Breast epithelium (tissue), 4 donors: ENCODE measurements at regions not wholly inside any gene's neighbourhood (a gene's known extent, or its start where the extent isn't known, plus 50 kb on each side); places are given as distances from the start of the nearest gene placed in this dataset.

Experiments used
- DNase-seq, 2 donors: peaks; one replicate each; pipeline ENCODE4 v3.0.0-alpha.2; 2019; ENCODE audit warnings: low spot score in 2 of 2
- H3K27ac ChIP-seq, 2 donors: fragments of 200-600 bp; sonication (generic) in 1 of 2; one replicate each; pipeline ENCODE4 v1.5.1; 2016 to 2019; ENCODE audit warnings: mild to moderate bottlenecking in 1 of 2
- H3K27me3 ChIP-seq, 2 donors: fragments of 200-600 bp; sonication (generic) in 1 of 2; one replicate each; pipeline versions ENCODE4 v1.5.1 to v1.6.0; 2017 to 2019; ENCODE audit warnings: control low read depth in 1 of 2, mild to moderate bottlenecking in 1 of 2
- H3K36me3 ChIP-seq: fragments of 200-600 bp; one replicate; pipeline ENCODE4 v1.5.1; 2019
- H3K4me1 ChIP-seq, 2 donors: fragments of 200-600 bp; sonication (generic); one replicate each; pipeline ENCODE4 v1.5.1; 2016 to 2019; ENCODE audit warnings: control low read depth in 1 of 2
- H3K4me3 ChIP-seq, 3 donors: fragments of 200-600 bp; sonication (generic); 1 replicate in 2 of 3; 2 replicates in 1 of 3; pipeline ENCODE4 v1.5.1; 2016 to 2019; ENCODE audit warnings: mild to moderate bottlenecking in 3 of 3, moderate library complexity in 2 of 3
- H3K9me3 ChIP-seq, 2 donors: fragments of 200-600 bp; sonication (generic) in 1 of 2; one replicate each; pipeline ENCODE4 v1.5.1; 2016 to 2019; ENCODE audit warnings: control low read depth in 1 of 2
- CTCF ChIP-seq, 3 donors: fragments of 450-650 bp; IDR thresholded peaks; one replicate each; pipeline ENCODE4 v1.5.1; 2016 to 2017; ENCODE audit warnings: antibody characterized with exemption in 3 of 3, mild to moderate bottlenecking in 3 of 3, moderate library complexity in 3 of 3
- POLR2A ChIP-seq: fragments of 450-650 bp; IDR thresholded peaks from one replicate; pipeline ENCODE4 v1.6.1; 2016; ENCODE audit warnings: antibody characterized with exemption, mild to moderate bottlenecking, moderate library complexity
- POLR2AphosphoS5 ChIP-seq, 3 donors: sonication (generic); formaldehyde crosslinking; IDR thresholded peaks; one replicate each; pipeline ENCODE4 v1.6.1; 2017; ENCODE audit warnings: antibody characterized with exemption in 3 of 3
- intact Hi-C: fragments of 100-400 bp; cut with DNase I; formaldehyde crosslinking; loops from one replicate; pipeline ENCODE4 v1.15.1; 2023; ENCODE audit warnings: low total_unique reads

GRCh38 chr2:71889759-71890684, 257.6 kb downstream of the CYP26B1 start:
- H3K36me3 ChIP-seq, result no peaks in the 10 kb centered on the region
- intact Hi-C loops, result no loop called here
- H3K4me1 ChIP-seq, result no peaks in the 10 kb centered on the region
- H3K27me3 ChIP-seq, result no peaks in the 10 kb centered on the region
- H3K9me3 ChIP-seq, result no peaks in the 10 kb centered on the region
- H3K4me3 ChIP-seq, result no peak overlapping the region
- H3K27ac ChIP-seq, result no peak overlapping the region
- DNase-seq, result no peak
- TF ChIP-seq POLR2AphosphoS5 (IDR thresholded peaks at IDR 0.05) (peak in 1 of 3 donors; percentile 75), CTCF (IDR thresholded peaks at IDR 0.05) (no peak)

- TF ChIP-seq POLR2AphosphoS5 (IDR thresholded peaks at IDR 0.05), result no peak
- no peak for TF ChIP-seq CTCF (IDR thresholded peaks at IDR 0.05)
- intact Hi-C loops, result no loop called here
- Histone ChIP-seq H3K4me1 (peaks cover 0 to under 1% of the 10 kb centered on the region in 2 donors), H3K27ac (no peak overlapping the region), H3K27me3 (no peaks in the 10 kb centered on the region), H3K9me3 (no peaks in the 10 kb centered on the region), H3K4me3 (no peak overlapping the region), H3K36me3 (no peaks in the 10 kb centered on the region)
- DNase-seq, result no peak
Observed at GRCh38 chr2:71888751-71889445, 258.8 kb downstream of the CYP26B1 start.

- DNase-seq, result no peak
- Histone ChIP-seq H3K36me3 (no peaks in the 10 kb centered on the region), H3K27ac (no peak overlapping the region), H3K27me3 (no peaks in the 10 kb centered on the region), H3K4me1 (peaks cover 0 to 12% of the 10 kb centered on the region in 2 donors), H3K9me3 (no peaks in the 10 kb centered on the region), H3K4me3 (no peak overlapping the region)
- intact Hi-C loops, result no loop called here
- TF ChIP-seq CTCF (IDR thresholded peaks at IDR 0.05) (no peak), POLR2AphosphoS5 (IDR thresholded peaks at IDR 0.05) (no peak), POLR2A (no peak)
Observed at GRCh38 chr2:71887196-71887595, 260.5 kb downstream of the CYP26B1 start.

- intact Hi-C loops, result no loop called here
- Histone ChIP-seq H3K4me3 (no peak overlapping the region), H3K27me3 (no peaks in the 10 kb centered on the region), H3K27ac (no peak overlapping the region), H3K9me3 (no peaks in the 10 kb centered on the region), H3K4me1 (peaks cover 0 to 12% of the 10 kb centered on the region in 2 donors), H3K36me3 (no peaks in the 10 kb centered on the region)
- TF ChIP-seq POLR2AphosphoS5 (IDR thresholded peaks at IDR 0.05) (no peak), POLR2A (no peak), CTCF (IDR thresholded peaks at IDR 0.05) (no peak)
- DNase-seq, result no peak
Observed at GRCh38 chr2:71886241-71886640, 261.4 kb downstream of the CYP26B1 start.
